PC-9 (cell line): ENCODE measurements at regions not wholly inside any gene's neighbourhood (a gene's known extent, or its start where the extent isn't known, plus 50 kb on each side); places are given as distances from the start of the nearest gene placed in this dataset.
"Not testable (repeated sequence)": the region's sequence is repeated elsewhere in the genome, so short reads cannot be mapped to it uniquely, and the experiment has no call there.

Experiments
- BruUV-seq: library from RNA; stranded (reverse); fragments of 400-500 nt; replicated peaks from 2 replicates; lab custom pipeline; 2021; lab: Mats Ljungman, UMichigan
- CTCF ChIA-PET: fragments of 300-600 bp; sonication (Branson Sonifier 250); formaldehyde crosslinking; loops from one replicate; lab custom pipeline; 2022; ENCODE audit warnings: antibody characterized with exemption; lab: Charles Lee
- POLR2A ChIA-PET: fragments of 300-600 bp; sonication (Branson Sonifier 250); formaldehyde crosslinking; loops from one replicate; lab custom pipeline; 2022; ENCODE audit warnings: antibody characterized with exemption; ENCODE audit not compliant: unreplicated experiment; lab: Charles Lee
- DNase-seq, 2 experiments: peaks; one replicate each; pipeline versions ENCODE4 v3.0.0 to v3.0.0-alpha.2; 2015 to 2022; ENCODE audit warnings: mixed read lengths in 1 of 2
- H2AFZ ChIP-seq: fragments of 200-600 bp; sonication (generic); 2 replicates; pipeline ENCODE4 v1.8.1; 2017; ENCODE audit warnings: antibody characterized with exemption
- H3F3A ChIP-seq: fragments of 200-600 bp; sonication (generic); 2 replicates; pipeline ENCODE4 v1.8.1; 2017; ENCODE audit warnings: antibody characterized with exemption, mild to moderate bottlenecking, low read depth; ENCODE audit not compliant: insufficient read depth
- H3K27ac ChIP-seq: fragments of 200-600 bp; sonication (generic); 2 replicates; pipeline ENCODE4 v1.6.1; 2016; ENCODE audit warnings: mixed run types
- H3K27me3 ChIP-seq: fragments of 200-600 bp; sonication (generic); 2 replicates; pipeline ENCODE4 v1.6.1; 2016; ENCODE audit warnings: low read depth, mixed run types; ENCODE audit not compliant: insufficient read depth
- H3K36me3 ChIP-seq: fragments of 200-600 bp; sonication (generic); 2 replicates; pipeline ENCODE4 v1.6.1; 2016; ENCODE audit warnings: low read depth, mixed run types
- H3K4me1 ChIP-seq: fragments of 200-600 bp; sonication (generic); replicated peaks from 2 replicates; pipeline ENCODE4 v1.6.1; 2016; ENCODE audit warnings: mixed run types; ENCODE audit not compliant: insufficient read depth
- H3K4me2 ChIP-seq: fragments of 200-600 bp; sonication (generic); 2 replicates; pipeline ENCODE4 v1.6.1; 2017; ENCODE audit warnings: mixed run types
- H3K4me3 ChIP-seq: fragments of 200-600 bp; sonication (generic); 2 replicates; pipeline ENCODE4 v1.6.1; 2016; ENCODE audit warnings: mixed run types
- H3K79me2 ChIP-seq: fragments of 200-600 bp; sonication (generic); 2 replicates; pipeline ENCODE4 v1.6.1; 2017; ENCODE audit warnings: low read depth, mixed run types
- H3K9me2 ChIP-seq: fragments of 200-600 bp; sonication (generic); 2 replicates; pipeline ENCODE4 v1.8.1; 2017; ENCODE audit warnings: mild to moderate bottlenecking; ENCODE audit not compliant: insufficient read depth
- H3K9me3 ChIP-seq: fragments of 200-600 bp; sonication (generic); 2 replicates; pipeline ENCODE4 v1.8.1; 2016; ENCODE audit warnings: low read depth; ENCODE audit not compliant: insufficient read depth
- H4K20me1 ChIP-seq: fragments of 200-600 bp; sonication (generic); 2 replicates; pipeline ENCODE4 v1.8.1; 2017; ENCODE audit not compliant: insufficient read depth
- intact Hi-C: fragments of 100-400 bp; cut with micrococcal nuclease; formaldehyde crosslinking; loops from one replicate; pipeline ENCODE4 v1.10.0; 2022; ENCODE audit not compliant: unreplicated experiment

GRCh38 chr16:31975826-31976419 lies 102.3 kb downstream of the ZNF267 start:
- H3K4me3 ChIP-seq, intact Hi-C loops, H3K4me2 ChIP-seq, H2AFZ ChIP-seq, BruUV-seq, DNase-seq, H3K9me2 ChIP-seq, H3K4me1 ChIP-seq, H3K27me3 ChIP-seq, H3K36me3 ChIP-seq, H3K9me3 ChIP-seq, CTCF ChIA-PET, POLR2A ChIA-PET, H3F3A ChIP-seq, H3K79me2 ChIP-seq, H4K20me1 ChIP-seq, H3K27ac ChIP-seq: not testable (repeated sequence)

DNA sequence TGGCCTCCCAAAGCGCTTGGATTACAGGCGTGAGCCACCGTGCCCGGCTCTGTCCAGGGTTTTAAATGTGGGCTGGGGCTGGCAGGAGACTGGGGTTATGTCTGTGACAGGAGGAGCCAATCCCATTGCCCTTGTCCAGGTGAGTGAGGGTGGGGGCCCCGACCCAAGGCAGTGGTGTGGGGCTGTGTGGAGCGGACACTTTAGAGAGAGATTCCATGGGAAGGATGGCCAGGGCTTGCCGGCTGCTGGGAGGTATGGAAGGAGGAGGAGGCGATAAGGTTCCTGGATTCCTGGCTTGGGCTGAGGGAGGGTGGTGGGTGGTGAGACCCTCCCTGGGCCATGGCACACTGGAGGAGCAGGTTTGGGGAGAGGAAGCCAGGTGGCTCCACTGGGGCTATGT lies 104.9 kb downstream of the ZNF267 start:
- POLR2A ChIA-PET, H3K27ac ChIP-seq, H3K4me2 ChIP-seq, CTCF ChIA-PET, H2AFZ ChIP-seq, DNase-seq, H3K9me3 ChIP-seq, H3F3A ChIP-seq, H3K36me3 ChIP-seq, H3K27me3 ChIP-seq, BruUV-seq, H3K4me3 ChIP-seq, H4K20me1 ChIP-seq, H3K9me2 ChIP-seq, H3K79me2 ChIP-seq, intact Hi-C loops, H3K4me1 ChIP-seq: not testable (repeated sequence)

GRCh38 chr16:31981739-31982138 lies 108.1 kb downstream of the ZNF267 start:
- H3K4me1 ChIP-seq, H3F3A ChIP-seq, POLR2A ChIA-PET, CTCF ChIA-PET, intact Hi-C loops, H3K36me3 ChIP-seq, H3K4me3 ChIP-seq, H3K9me3 ChIP-seq, H3K27ac ChIP-seq, DNase-seq, H3K9me2 ChIP-seq, H3K4me2 ChIP-seq, H3K79me2 ChIP-seq, BruUV-seq, H2AFZ ChIP-seq, H4K20me1 ChIP-seq, H3K27me3 ChIP-seq: not testable (repeated sequence)

- H4K20me1 ChIP-seq, H3K9me3 ChIP-seq, H3K36me3 ChIP-seq, H3K27ac ChIP-seq, BruUV-seq, H3K79me2 ChIP-seq, H3K4me3 ChIP-seq, H3K27me3 ChIP-seq, CTCF ChIA-PET, H3F3A ChIP-seq, intact Hi-C loops, H3K4me2 ChIP-seq, POLR2A ChIA-PET, H3K4me1 ChIP-seq, H2AFZ ChIP-seq, H3K9me2 ChIP-seq, DNase-seq: not testable (repeated sequence)
Measured at GRCh38 chr16:31982986-31983385, 109.4 kb downstream of the ZNF267 start.

DNA sequence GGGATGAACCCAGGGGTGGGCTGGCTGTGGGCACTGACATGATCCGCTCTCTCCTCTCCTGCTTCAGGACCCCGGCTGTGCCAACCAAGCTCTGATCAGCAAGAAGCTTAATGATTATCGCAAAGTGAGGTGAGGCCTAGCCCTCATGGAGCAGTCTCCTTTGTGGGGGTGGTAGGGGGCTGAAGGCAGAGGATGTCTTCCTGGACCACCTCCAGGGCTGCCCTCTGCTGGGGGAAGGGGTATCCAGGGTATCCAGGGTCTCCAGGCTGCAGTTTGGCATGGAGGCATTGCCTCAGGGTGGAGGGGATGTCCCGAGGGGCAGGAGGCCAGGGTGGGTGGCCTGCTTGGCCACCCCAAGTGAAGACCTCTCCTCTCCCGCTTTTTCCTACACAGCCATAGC lies 110.1 kb downstream of the ZNF267 start:
- intact Hi-C loops, BruUV-seq, CTCF ChIA-PET, H3K4me1 ChIP-seq, H4K20me1 ChIP-seq, H3K36me3 ChIP-seq, H3K4me3 ChIP-seq, H3K9me2 ChIP-seq, H3K27me3 ChIP-seq, H3F3A ChIP-seq, H2AFZ ChIP-seq, POLR2A ChIA-PET, DNase-seq, H3K9me3 ChIP-seq, H3K27ac ChIP-seq, H3K79me2 ChIP-seq, H3K4me2 ChIP-seq: not testable (repeated sequence)

DNA sequence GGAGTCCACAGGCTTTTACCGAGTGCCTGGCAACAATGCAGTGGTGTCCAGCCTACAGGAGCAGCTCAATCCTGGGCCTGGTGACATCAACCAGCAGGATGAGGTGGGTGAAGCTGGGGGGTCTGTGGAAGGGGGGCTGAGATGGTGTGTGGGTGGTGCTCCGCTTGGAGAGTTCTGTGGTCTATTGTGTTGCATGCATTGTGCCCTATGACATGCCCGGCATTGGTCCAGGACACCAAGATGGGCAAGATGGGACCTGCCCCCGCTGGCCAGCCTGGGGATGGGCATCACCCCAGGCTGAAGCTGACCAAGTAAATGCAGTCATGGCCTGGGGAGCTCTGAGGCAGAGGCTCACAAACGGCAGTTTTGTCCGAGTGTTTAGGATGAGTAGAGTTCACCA lies 113.3 kb downstream of the ZNF267 start:
- CTCF ChIA-PET, H3K27ac ChIP-seq, DNase-seq, intact Hi-C loops, H3K36me3 ChIP-seq, H3K9me2 ChIP-seq, H3K9me3 ChIP-seq, H2AFZ ChIP-seq, H3F3A ChIP-seq, POLR2A ChIA-PET, BruUV-seq, H3K79me2 ChIP-seq, H3K4me3 ChIP-seq, H3K4me2 ChIP-seq, H3K4me1 ChIP-seq, H3K27me3 ChIP-seq, H4K20me1 ChIP-seq: not testable (repeated sequence)
